Adipose tissue (tissue), 3 donors: ENCODE measurements at regions not wholly inside any gene's neighbourhood (a gene's known extent, or its start where the extent isn't known, plus 50 kb on each side); places are given as distances from the start of the nearest gene placed in this dataset.
"Not testable (repeated sequence)": the region's sequence is repeated elsewhere in the genome, so short reads cannot be mapped to it uniquely, and the experiment has no call there.

Experiments
- H3K27ac ChIP-seq: one replicate; pipeline ENCODE4 v1.5.1; 2013; ENCODE audit warnings: low read depth, low read length
- WGBS, 3 donors: extraction: QIAGEN DNeasy Blood & Tissue Kit; methylation state at CpG; one replicate each; pipeline ENCODE4 v1.1.7; 2013; 5-methylcytosine and 5-hydroxymethylcytosine counted together
- donor health status: healthy with polysubstance abuse.
- donor health status: Bipolar disorder and iron deficiency.
- donor health status: healthy.

- WGBS, 3 donors, result 64 to 79% (median 76%) methylated on average over 5 of the region's 5 CpGs
Observed at GRCh38 chr18:10127729-10128128, 213.9 kb downstream of the VAPA start.

GRCh38 chr18:10128921-10129501, 215.2 kb downstream of the VAPA start:
- no peak overlapping the region for H3K27ac ChIP-seq
- 88 to 96% (median 91%) methylated on average over 8 of the region's 8 CpGs for WGBS, 3 donors

More at GRCh38 chr18:10127729-10128128, 213.9 kb downstream of the VAPA start:
- no peak overlapping the region for H3K27ac ChIP-seq

- H3K27ac ChIP-seq, result no peak overlapping the region
- WGBS, 3 donors, result 61 to 100% (median 67%) methylated on average over 3 of the region's 3 CpGs
Observed at GRCh38 chr18:10130606-10131005, 216.8 kb downstream of the VAPA start.

- H3K27ac ChIP-seq, result no peak overlapping the region
- 76 to 92% (median 80%) methylated on average over 4 of the region's 4 CpGs for WGBS, 3 donors
Observed at GRCh38 chr18:10131081-10131459, 217.3 kb downstream of the VAPA start.

- H3K27ac ChIP-seq, result no peak overlapping the region
- 8 to 14% (median 10%) methylated on average over 46 to 48 of the region's 48 CpGs for WGBS, 3 donors
Observed at GRCh38 chr18:10131460-10132395, 217.9 kb downstream of the VAPA start.

GRCh38 chr18:10133516-10133915, 219.7 kb downstream of the VAPA start:
- H3K27ac ChIP-seq, result no peak overlapping the region
- WGBS, 3 donors, result 93 to 100% (median 96%) methylated on average over 2 of the region's 2 CpGs

GRCh38 chr18:10134204-10134603, 220.4 kb downstream of the VAPA start:
- H3K27ac ChIP-seq, result no peak overlapping the region
- 92 to 96% (median 95%) methylated on average over 14 of the region's 14 CpGs for WGBS, 3 donors

GRCh38 chr18:10134749-10135148, 220.9 kb downstream of the VAPA start:
- 95% methylated on average over 2 to 3 of the region's 3 CpGs for WGBS, 3 donors
- H3K27ac ChIP-seq, result not testable (repeated sequence)

GRCh38 chr18:10135302-10135926, 221.6 kb downstream of the VAPA start:
- 88 to 92% (median 90%) methylated on average over 3 of the region's 3 CpGs for WGBS, 3 donors
- H3K27ac ChIP-seq, result no peak overlapping the region

- no peak overlapping the region for H3K27ac ChIP-seq
- 94 to 95% (median 94%) methylated on average over 3 of the region's 3 CpGs for WGBS, 3 donors
Observed at GRCh38 chr18:10138719-10139118, 224.9 kb downstream of the VAPA start.

GRCh38 chr18:10139783-10140410, 226.1 kb downstream of the VAPA start:
- 75 to 93% (median 82%) methylated on average over 7 of the region's 7 CpGs for WGBS, 3 donors
- H3K27ac ChIP-seq, result no peak overlapping the region

- H3K27ac ChIP-seq, result no peak overlapping the region
- 55 to 56% (median 56%) methylated on average over 7 of the region's 7 CpGs for WGBS, 3 donors
Observed at GRCh38 chr18:10140461-10141282, 226.9 kb downstream of the VAPA start.

GRCh38 chr18:10141559-10141958, 227.7 kb downstream of the VAPA start:
- WGBS, 3 donors, result 67 to 87% (median 82%) methylated on average over 7 of the region's 7 CpGs

GRCh38 chr18:10142056-10142455, 228.2 kb downstream of the VAPA start:
- H3K27ac ChIP-seq, result no peak overlapping the region
- WGBS, 3 donors, result 79 to 86% (median 80%) methylated on average over 7 of the region's 7 CpGs

More at GRCh38 chr18:10141559-10141958, 227.7 kb downstream of the VAPA start:
- H3K27ac ChIP-seq, result no peak overlapping the region

GRCh38 chr18:10142496-10143160, 228.8 kb downstream of the VAPA start:
- no peak overlapping the region for H3K27ac ChIP-seq
- WGBS, 3 donors, result 51 to 68% (median 62%) methylated on average over 14 of the region's 14 CpGs

- 62 to 71% (median 67%) methylated on average over 3 of the region's 3 CpGs for WGBS, 3 donors
- H3K27ac ChIP-seq, result no peak overlapping the region
Observed at GRCh38 chr18:10143596-10143995, 229.8 kb downstream of the VAPA start.

GRCh38 chr18:10145546-10145945, 231.7 kb downstream of the VAPA start:
- WGBS, 3 donors, result 71 to 85% (median 82%) methylated on average over 4 of the region's 4 CpGs
- no peak overlapping the region for H3K27ac ChIP-seq
